GM21737 (cell line): ENCODE measurements at regions not wholly inside any gene's neighbourhood (a gene's known extent, or its start where the extent isn't known, plus 50 kb on each side); places are given as distances from the start of the nearest gene placed in this dataset.
A peak's percentile ranks its signal among the peaks of the same experiment; 100 is the strongest.

Experiments
- ATAC-seq: cut with Tn5 transposase; IDR thresholded peaks from one replicate; pipeline ENCODE4 v1.9.1; 2021; ENCODE audit warnings: mild to moderate bottlenecking, moderate library complexity; ENCODE audit not compliant: unreplicated experiment

DNA sequence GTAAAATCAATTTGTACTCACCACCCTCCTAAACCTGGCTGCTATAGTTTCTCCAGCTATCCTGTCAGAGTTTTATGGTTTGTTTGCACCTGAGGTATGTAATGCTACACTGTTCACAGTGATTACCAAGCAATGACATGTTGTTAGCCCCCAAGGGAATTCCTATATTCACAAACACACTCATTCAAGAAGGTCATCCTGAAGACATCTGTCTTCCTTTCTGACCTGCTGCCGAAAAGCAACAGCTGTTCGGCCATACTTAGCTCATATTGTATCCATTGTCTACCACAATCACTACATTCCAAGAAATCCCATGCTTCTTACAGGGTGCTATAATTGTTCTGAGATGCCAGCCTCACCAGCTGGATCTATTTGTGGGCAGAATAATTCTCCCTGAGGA, 160.1 kb upstream of the GYPA start:
- no peak for ATAC-seq

DNA sequence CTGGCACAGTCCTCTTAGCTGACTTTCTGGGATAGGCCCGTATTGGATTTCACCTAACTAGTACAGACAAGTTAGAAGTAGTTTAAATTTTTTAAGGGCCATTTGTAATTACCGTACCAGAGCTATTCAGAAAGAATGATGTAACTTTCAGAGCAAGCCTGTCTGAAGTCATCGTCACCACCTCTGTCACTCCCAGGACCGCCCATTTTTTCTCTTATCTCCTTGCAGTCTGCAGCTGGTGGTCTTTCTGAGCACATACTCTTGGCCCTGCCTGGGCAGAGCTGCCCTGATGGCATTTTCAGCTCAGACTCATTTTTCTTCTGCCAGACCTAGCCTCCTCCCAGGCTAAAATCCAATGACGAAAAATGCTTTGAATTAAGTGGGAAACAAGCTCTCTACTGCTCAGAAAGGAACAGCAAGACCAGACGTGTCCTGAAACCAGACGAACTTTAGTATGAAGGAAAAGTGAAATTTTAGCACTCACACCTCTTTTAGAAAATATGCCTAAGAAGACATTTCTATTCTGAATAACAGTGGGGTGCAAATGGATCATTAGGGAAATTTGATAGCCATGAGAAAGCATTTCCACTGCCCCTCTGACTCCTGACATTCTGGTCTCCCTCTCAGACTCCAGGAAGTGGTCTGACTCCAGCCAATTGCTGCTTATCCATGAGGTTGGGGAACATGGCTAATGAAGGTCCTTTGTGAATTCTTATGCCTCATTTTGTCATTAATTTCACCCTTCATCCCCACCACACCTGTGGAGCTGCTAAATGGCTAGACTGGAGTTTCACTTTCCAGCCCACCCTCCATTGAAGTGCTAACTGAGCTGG, 162.4 kb upstream of the GYPA start:
- no peak for ATAC-seq

DNA sequence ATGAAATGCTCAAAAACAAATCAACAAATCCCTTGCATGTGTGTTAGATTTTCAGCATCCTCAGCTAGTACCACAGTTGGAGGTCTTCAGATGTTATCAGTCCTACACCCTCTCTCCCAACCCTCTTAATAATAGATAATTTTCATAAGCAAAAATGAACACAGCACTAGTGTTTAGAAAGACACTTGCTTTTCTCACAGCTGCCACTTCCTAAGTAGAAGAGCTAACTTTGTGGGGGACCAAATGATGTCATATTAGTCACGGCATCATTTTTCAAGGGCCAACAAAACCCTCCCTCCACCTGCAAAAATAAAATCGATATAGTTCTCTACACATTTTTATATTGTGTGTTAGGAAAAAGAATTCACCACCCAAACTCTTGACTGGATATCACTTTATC, 163.5 kb upstream of the GYPA start:
- ATAC-seq, result no peak

DNA sequence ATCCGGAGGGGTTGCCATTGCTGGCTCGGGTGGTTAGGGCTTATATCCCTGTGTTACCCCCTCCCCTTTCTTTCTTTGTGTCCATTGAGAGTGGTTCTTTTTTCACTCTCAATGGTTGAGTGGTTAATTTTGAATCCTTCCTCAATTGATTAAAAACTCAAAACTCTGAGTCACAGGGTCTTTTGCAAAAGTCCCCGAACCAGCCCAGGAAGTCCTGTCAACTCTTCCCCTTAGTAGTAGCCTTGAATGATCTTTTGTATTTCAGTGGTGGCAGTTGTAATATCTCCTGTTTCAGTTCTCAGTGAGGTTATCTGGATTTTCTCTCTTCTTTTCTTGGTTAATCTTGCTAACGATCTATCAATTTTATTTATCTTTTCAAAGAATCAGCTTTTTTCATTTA, 170.0 kb upstream of the GYPA start:
- ATAC-seq, result no peak

DNA sequence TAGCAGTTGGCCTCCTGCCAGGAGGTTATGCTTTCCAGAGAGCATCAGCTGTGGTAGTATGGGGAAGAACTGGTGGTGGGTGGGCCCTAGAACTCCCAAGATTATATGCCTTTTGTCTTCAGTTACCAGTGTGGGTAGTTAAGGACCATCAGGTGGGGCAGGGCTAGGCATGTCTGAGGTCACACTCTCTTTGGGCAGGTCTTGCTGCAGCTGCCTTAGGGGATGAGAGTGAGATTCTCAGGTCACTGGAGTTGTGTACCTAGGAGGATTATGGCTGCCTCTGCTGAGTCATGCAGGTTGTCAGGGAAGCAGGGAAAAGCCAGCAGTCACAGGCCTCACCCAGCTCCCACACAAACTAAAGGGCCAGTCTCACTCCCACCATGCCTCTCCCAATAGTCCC, 172.9 kb upstream of the GYPA start:
- ATAC-seq, result no peak

DNA sequence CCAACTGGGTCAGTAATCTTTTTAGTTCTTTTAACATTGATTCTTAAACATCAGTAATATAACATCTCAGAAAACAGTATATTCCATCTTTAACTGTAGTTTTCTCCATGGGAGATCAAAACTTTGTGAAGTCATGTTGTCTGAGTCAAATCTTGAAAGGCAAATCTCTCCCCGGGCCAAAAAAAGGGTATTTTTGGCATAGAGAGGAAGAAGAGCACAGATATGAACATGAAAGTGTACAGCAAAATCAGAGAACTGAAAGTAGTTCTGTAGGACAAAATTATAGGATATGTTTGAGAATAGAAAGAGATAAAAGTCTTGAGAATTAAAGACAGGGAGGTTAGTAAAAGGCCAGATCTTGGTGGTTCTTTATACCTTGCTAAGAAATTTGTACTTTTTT, 176.4 kb upstream of the GYPA start:
- ATAC-seq, result no peak

DNA sequence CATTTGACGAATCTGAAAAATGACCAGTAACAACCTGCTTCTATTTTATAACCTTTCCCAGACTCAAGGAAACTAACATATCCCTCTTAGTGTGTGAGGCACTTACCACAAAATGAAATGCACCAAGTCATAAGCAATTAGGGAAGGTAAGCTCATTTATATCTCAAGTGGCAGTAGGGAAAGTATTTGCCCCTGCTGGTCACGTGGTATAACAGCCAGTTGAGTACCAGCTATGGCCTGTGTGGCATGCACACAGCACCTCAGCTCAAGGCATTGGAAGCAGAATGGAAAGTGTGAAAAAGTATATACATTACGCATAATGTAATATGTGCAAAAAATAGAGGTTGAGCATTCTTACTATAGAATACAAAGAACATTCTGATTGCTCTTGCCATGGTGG, 178.3 kb upstream of the GYPA start:
- no peak for ATAC-seq

DNA sequence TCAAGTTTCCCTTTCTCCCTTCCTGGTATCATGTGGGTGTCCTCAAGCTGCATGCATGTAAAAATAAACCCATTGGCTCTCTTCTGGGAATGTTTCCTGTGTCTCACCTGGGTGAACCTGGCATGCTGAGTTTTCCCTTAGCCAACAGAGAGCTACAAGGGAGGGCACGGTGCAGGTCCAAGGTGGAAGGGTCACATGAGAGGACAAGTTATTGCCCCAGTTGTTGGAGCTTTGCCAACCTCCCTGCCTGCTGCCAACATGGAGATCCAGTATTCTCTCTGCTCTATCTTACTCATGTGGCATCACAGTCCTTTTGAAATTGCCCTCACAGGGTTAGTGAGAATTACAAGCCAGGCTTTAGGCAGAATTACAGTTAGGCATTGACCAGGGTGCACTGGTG, 196.1 kb upstream of the GYPA start:
- ATAC-seq, result no peak

DNA sequence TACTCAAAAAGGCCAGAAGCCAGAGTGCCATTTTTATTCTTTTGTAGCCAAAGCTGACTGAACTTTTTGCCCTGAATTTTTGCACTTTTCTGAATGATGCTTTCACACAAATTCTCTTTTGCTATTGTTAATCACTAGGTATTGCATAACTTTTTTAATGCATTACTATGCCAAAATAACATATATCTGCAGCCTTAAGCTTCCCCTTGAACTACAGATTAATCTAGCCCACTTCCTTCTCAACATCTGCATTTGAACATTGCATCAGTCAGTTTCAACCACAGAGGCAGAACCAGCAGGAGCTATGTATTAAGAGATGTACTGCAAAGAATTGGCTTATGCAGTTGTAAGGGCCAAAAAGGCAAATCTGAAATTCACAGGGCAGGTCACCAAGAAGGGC, 197.6 kb upstream of the GYPA start:
- peak; percentile 81 for ATAC-seq

DNA sequence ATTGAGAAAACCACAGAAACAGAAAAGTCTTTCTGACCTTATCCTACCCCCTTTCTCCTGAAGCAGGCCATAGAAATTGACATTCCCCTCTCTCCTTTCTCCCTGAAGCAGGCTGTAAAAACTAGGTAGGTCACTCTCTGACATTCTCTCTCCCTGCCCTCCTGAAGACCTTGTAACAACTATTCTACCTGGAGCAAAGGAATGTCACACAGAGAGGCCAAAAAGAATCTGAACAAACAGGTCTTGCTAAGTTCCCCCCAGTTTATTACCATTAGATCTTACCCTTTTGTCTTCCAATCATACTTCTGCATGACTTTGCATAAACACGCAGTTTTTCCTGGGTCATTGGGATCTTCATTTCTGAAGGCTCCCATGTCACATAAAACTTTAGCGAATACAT, 198.3 kb upstream of the GYPA start:
- no peak for ATAC-seq

DNA sequence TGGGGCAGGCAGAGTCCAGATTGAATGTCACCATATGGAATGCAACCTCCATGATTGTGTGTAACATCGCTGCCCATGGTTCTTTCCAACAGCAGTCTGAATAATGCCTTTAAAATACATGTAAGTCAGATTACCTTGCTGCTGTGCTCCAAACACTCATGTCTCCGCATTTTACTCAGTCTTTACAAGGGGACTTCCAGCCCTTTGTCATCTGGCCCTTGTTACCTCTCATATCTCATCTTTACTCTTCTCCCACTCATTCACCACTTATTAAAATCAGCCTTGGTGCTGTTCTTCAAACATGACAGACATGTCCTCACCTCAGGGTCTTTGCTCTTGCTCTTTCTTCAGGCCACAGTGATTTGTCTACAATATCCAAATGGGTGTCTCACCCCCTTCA, 200.4 kb upstream of the GYPA start:
- ATAC-seq, result no peak

DNA sequence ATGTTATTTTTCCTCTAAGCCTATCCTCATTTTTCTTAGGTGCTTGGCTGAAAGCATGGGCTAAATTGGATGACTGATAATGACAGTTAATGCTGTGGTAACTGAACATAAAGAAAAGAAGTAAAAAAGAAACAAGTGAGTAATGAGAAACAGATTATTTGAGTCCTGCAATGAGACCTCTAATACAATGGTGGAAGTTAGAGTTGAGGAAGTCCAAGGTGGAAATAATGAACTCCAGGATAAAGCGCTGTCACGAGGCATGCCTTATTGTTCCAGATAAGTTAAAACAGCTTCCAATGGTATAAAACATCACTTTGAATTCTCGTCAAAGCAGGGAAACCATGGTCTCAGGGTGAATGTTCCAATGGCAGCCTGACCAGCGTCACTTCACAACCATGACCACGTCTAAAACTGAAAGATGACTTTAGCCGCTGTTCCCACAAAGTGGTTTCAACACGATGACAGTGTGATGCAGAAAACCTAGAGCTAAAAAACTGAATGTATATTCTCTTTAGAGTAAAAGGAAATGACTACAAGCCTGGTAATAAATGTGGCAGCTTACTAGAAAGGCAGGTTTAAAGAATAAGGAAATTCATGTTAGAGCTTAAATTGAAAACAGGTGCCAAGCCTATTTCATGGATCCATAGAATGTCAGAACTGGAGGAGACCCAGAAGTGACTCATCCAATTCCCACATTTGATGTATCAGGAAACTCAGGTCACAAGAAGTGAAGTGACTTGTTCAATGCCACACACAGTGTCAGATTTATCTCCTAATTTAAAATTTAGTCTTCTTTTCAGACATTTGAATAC, 202.6 kb upstream of the GYPA start:
- no peak for ATAC-seq

DNA sequence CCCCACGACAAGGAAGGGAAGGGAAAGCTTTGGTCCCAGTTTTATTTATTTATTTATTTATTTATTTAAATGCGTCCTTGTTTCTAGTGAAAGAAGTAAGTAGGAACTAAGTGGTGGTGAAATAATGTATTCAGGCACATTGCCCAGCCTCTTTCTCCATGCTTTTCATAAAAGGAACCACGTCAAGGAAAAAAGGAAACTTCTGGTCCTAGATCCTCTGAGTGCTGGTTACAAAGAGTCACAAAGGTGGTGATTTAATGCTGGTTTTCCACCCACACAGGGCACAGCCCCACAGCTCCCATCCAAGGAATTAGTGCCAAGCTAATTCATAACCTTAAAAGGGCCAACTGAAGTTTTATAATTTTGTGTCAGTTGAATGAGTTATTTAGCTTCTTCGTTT, 206.6 kb upstream of the GYPA start:
- ATAC-seq, result no peak

DNA sequence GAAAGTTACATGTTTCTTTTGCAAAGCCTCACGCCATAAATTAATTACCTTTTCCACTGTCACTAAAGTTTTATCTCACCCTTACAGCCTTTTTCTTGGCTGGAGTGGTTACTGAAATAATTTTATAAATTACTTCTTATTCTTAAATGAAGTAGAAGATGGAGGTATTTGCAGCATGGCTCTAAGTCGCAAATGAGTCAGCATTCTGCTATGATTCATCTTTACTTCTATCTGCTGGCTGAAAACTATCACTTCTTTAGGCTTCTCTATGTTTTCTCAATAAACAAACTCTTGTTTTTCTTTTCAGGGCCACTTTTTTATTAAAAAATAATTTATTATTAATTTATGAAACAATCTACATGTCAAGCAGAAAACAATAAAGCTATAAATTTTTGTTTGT, 210.2 kb upstream of the GYPA start:
- no peak for ATAC-seq

DNA sequence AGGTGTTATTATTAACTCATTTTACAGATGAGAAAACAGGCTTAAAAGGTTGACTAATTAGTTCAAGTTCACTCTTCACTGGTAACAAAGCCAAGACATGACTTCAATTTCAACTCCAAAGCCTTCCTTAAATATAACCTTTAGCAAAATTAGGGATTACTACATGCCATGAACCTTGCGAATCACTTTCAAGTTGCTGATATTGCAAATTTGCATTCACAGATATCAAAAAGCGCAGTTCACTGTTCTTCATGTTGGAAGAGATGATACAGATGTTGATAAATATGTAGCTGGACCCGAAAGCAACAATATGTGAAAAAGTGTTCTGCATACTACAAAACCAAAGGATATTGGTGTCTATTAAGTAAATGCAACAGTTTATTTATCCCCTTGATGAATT, 210.8 kb upstream of the GYPA start:
- ATAC-seq, result no peak

DNA sequence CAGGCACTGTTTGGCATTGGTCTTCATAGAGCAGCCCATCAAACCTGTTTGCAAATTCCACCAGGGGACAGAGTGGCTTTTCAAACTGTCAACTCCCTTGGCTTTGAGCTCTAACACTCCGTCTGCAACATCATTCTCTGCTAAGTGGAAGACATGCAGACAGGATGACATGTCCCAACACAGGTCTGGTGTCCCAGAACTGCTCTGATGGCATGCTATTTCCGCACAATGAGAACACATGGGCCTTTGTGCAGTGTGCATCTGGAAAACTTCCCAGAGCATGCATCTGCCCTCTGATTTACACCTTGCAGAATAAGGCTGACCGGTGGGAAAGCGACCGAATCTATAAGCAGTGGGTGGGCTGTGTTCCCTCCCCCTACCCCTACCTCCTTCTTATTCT, 212.8 kb upstream of the GYPA start:
- ATAC-seq, result no peak

DNA sequence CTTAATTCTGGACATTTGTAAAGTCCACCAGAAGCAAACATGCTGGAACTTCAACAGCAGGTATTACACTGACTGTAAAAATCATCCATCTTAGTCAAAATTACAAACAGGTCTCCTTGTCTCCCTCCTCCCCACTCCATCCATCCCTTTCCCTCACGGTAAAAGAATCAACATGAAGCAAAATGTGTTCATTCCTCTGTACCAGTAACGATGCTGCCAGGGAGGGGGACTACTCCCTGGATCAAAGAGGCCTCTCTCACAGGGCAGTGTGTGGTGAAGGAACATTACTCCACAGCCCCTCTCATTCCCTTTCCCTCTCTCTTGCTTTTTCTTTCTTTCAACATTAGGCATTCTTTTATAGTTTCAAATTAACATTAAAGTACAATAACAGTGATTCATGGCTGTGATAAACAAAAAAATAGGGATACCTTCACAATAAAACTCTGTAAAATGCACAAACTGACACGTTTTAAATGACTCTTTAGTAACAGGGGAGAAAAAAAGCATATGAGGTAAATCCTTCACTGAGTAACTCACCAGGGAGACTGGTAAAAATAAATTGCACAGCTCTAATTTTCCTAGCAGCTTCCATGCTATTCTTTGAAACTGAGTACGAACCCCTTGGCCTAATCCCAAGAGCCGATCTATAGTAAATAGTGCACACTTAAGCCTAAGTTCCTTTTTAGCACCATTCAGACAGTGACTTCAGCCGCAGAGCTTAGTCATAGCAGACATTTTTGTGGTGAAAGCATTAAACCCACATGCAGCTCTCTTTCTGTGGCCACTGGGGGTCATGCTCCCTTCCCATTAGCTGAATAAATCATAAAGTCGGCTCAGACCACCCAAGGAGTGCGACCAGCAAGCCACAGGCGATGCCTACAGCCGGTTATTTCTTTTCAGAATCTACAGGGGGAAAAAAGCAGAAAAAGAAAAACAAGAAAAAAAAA, 215.6 kb upstream of the GYPA start:
- ATAC-seq, result peak; percentile 91

DNA sequence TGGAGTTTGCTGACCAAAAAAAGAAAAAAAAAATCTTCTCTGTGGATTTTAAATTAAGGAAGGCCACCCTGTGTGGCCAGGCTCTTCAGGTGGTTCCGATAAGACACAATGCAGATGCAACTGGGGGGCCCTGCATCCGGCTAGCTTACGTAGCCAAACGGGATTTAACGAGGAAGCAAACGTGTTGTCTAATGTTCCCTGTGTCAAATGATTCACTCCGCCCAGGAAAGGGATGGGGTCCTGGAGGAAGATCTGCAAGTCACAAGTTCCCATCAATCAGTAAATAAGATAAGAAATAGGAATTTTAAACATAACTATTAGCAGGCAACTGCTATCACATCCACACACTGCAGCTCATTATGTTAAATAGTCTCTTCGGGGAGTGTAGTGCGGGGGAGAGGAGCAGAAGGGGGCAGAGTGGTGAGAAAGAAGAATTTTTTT, 216.4 kb upstream of the GYPA start:
- ATAC-seq, result no peak

DNA sequence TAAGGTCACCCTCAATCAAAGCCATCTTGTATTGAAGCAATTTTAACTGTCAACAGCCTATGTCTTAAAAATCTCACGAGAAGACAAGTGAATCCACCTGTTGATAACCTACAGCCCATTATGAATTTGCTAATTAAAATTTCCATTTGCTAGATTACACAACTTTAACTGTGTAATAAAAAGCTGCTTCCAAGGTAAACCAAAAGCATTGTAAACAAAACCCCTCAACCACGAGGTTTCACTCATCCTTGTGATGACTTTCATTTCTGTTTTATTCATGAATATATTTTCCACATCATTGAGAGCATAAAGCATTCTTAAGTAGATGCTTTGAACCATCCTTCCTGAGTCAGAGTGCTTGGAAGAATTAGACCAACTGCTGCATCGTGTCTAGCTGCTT, 217.5 kb upstream of the GYPA start:
- no peak for ATAC-seq

DNA sequence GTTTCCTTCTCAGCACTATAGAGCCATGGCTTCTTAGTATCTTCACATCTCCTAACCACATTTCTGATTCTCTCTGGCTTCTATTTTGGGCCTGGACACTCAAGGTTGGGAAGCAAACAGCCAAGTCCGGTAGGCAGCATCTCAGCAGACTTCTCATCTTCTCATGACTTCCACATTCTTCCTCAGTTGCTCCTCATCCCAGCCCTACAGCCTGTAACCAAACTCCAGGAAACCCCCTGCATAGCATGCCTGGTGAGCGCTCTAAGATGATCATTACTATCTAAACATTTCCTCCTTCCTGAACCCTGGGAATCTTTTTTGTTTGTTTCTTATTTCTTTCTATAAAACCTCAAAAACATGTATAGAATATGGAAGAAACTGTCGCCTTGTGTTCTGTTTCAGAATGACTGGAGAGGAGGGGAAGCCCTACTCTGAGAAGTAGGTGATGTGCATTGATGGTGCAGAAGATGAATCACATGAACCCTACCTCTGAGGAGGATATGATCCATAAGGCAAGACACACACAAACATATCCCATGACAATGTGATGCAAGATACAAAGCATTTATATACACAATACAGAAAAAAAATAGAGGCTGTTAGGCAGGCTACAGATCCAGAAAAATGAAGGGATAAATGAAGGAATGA, 219.8 kb upstream of the GYPA start:
- ATAC-seq, result no peak

DNA sequence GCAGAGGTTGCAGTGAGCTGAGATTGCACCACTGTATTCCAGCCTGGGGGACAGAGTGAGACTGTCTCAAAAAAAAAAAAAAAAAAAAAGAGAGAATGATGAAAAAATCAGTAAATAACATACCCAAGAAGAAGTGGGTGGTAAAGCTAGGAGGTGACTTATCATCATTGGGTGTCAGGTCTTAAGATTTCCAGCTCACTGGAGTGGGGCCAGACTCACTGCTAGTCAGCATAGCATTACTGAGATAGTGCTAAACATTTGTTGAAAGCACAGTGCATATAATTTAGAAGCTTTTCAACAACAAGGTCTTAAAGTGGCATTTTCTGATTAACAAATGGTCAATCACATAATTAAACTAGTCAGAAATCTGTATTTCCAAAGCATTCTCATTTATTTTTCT, 221.8 kb upstream of the GYPA start:
- no peak for ATAC-seq
